ENCODE measurements at regions not wholly inside any gene's neighbourhood (a gene's known extent, or its start where the extent isn't known, plus 50 kb on each side); places are given as distances from the start of the nearest gene placed in this dataset.

DNA sequence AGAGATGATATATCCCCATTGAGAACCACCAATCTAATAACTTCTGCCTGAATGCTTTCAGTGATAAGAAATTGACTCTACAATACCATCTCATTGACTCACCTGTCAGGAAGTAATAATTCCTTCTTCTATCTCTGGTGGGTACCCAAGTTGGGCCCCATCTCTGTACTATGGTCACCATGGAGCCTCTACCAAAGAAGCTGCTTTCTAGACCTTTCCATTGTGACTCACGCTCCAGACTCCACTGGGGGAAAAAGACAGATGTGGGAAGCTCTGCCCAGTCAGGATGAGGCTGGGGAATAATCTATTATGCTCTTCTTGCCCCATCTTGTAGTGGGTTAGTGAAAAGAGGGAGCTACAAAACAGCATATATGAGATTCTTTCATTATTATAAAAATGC, 100.4 kb downstream of the COPRS start:
- Histone ChIP-seq H3K9ac (ENCODE audit: low read depth, low read length, poor library complexity, severe bottlenecking) (no peak overlapping the region), H3K9me2 (replicated peaks; ENCODE audit: low read depth, low read length) (no peaks in the 10 kb centered on the region), H3K36me3 (ENCODE audit: insufficient read depth, low read length) (no peaks in the 10 kb centered on the region), H2AFZ (ENCODE audit: low read length) (no peak overlapping the region), H3F3A (ENCODE audit: low read depth) (no peaks in the 10 kb centered on the region), H3K4me2 (ENCODE audit: low read depth, low read length, poor library complexity, severe bottlenecking) (no peak overlapping the region), H4K20me1 (ENCODE audit: insufficient read depth, low read length, poor library complexity, severe bottlenecking) (no peaks in the 10 kb centered on the region), H3K4me1 (ENCODE audit: insufficient read depth, low read length, poor library complexity, severe bottlenecking) (peaks cover 17% of the 10 kb centered on the region), H3K27me3 (ENCODE audit: insufficient read depth, low read length, poor library complexity, severe bottlenecking) (no peaks in the 10 kb centered on the region), H3K9me3 (ENCODE audit: insufficient read depth, low read depth, low read length) (no peaks in the 10 kb centered on the region), H3K4me3 (ENCODE audit: low read length, poor library complexity, severe bottlenecking) (no peak overlapping the region), H3K79me2 (ENCODE audit: insufficient read depth, low read length) (no peaks in the 10 kb centered on the region)
- TF ChIP-seq, protein P1, sequence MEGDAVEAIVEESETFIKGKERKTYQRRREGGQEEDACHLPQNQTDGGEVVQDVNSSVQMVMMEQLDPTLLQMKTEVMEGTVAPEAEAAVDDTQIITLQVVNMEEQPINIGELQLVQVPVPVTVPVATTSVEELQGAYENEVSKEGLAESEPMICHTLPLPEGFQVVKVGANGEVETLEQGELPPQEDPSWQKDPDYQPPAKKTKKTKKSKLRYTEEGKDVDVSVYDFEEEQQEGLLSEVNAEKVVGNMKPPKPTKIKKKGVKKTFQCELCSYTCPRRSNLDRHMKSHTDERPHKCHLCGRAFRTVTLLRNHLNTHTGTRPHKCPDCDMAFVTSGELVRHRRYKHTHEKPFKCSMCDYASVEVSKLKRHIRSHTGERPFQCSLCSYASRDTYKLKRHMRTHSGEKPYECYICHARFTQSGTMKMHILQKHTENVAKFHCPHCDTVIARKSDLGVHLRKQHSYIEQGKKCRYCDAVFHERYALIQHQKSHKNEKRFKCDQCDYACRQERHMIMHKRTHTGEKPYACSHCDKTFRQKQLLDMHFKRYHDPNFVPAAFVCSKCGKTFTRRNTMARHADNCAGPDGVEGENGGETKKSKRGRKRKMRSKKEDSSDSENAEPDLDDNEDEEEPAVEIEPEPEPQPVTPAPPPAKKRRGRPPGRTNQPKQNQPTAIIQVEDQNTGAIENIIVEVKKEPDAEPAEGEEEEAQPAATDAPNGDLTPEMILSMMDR (conservative IDR thresholded peaks at IDR 0.05; ENCODE audit: low read length) = no peak
- TF ChIP-seq EZH2phosphoT487 (IDR thresholded peaks at IDR 0.05; ENCODE audit: borderline replicate concordance) = no peak

GRCh38 chr17:31757097-31757496, 101.9 kb downstream of the COPRS start:
- Histone ChIP-seq H3K9me2 (replicated peaks; ENCODE audit: low read depth, low read length) (no peaks in the 10 kb centered on the region), H3K9me3 (ENCODE audit: insufficient read depth, low read depth, low read length) (no peaks in the 10 kb centered on the region), H3K27me3 (ENCODE audit: insufficient read depth, low read length, poor library complexity, severe bottlenecking) (no peaks in the 10 kb centered on the region), H3F3A (ENCODE audit: low read depth) (no peaks in the 10 kb centered on the region), H3K4me2 (ENCODE audit: low read depth, low read length, poor library complexity, severe bottlenecking) (no peak overlapping the region), H3K4me3 (ENCODE audit: low read length, poor library complexity, severe bottlenecking) (no peak overlapping the region), H3K4me1 (ENCODE audit: insufficient read depth, low read length, poor library complexity, severe bottlenecking) (peaks cover 17% of the 10 kb centered on the region), H2AFZ (ENCODE audit: low read length) (no peak overlapping the region), H4K20me1 (ENCODE audit: insufficient read depth, low read length, poor library complexity, severe bottlenecking) (no peaks in the 10 kb centered on the region), H3K79me2 (ENCODE audit: insufficient read depth, low read length) (no peaks in the 10 kb centered on the region), H3K9ac (ENCODE audit: low read depth, low read length, poor library complexity, severe bottlenecking) (no peak overlapping the region), H3K36me3 (ENCODE audit: insufficient read depth, low read length) (no peaks in the 10 kb centered on the region)
- TF ChIP-seq, protein P1 (conservative IDR thresholded peaks at IDR 0.05; ENCODE audit: low read length) = no peak
- TF ChIP-seq EZH2phosphoT487 (IDR thresholded peaks at IDR 0.05; ENCODE audit: borderline replicate concordance) = no peak

- Histone ChIP-seq H3K4me1 (ENCODE audit: insufficient read depth, low read length, poor library complexity, severe bottlenecking) (peaks cover 8% of the 10 kb centered on the region), H3K9me3 (ENCODE audit: insufficient read depth, low read depth, low read length) (no peaks in the 10 kb centered on the region), H3K79me2 (ENCODE audit: insufficient read depth, low read length) (no peaks in the 10 kb centered on the region), H3F3A (ENCODE audit: low read depth) (no peaks in the 10 kb centered on the region), H4K20me1 (ENCODE audit: insufficient read depth, low read length, poor library complexity, severe bottlenecking) (no peaks in the 10 kb centered on the region), H3K4me3 (ENCODE audit: low read length, poor library complexity, severe bottlenecking) (no peak overlapping the region), H3K27me3 (ENCODE audit: insufficient read depth, low read length, poor library complexity, severe bottlenecking) (no peaks in the 10 kb centered on the region), H3K4me2 (ENCODE audit: low read depth, low read length, poor library complexity, severe bottlenecking) (no peak overlapping the region), H2AFZ (ENCODE audit: low read length) (no peak overlapping the region), H3K36me3 (ENCODE audit: insufficient read depth, low read length) (no peaks in the 10 kb centered on the region), H3K9ac (ENCODE audit: low read depth, low read length, poor library complexity, severe bottlenecking) (no peak overlapping the region), H3K9me2 (replicated peaks; ENCODE audit: low read depth, low read length) (no peaks in the 10 kb centered on the region)
- no peak for TF ChIP-seq EZH2phosphoT487 (IDR thresholded peaks at IDR 0.05; ENCODE audit: borderline replicate concordance)
- TF ChIP-seq, protein P1 (conservative IDR thresholded peaks at IDR 0.05; ENCODE audit: low read length) = no peak
Observed at GRCh38 chr17:31754239-31754945, 104.7 kb downstream of the COPRS start.

All from Loucy (cell line).